ENCODE measurements at regions not wholly inside any gene's neighbourhood (a gene's known extent, or its start where the extent isn't known, plus 50 kb on each side); places are given as distances from the start of the nearest gene placed in this dataset.

DNA sequence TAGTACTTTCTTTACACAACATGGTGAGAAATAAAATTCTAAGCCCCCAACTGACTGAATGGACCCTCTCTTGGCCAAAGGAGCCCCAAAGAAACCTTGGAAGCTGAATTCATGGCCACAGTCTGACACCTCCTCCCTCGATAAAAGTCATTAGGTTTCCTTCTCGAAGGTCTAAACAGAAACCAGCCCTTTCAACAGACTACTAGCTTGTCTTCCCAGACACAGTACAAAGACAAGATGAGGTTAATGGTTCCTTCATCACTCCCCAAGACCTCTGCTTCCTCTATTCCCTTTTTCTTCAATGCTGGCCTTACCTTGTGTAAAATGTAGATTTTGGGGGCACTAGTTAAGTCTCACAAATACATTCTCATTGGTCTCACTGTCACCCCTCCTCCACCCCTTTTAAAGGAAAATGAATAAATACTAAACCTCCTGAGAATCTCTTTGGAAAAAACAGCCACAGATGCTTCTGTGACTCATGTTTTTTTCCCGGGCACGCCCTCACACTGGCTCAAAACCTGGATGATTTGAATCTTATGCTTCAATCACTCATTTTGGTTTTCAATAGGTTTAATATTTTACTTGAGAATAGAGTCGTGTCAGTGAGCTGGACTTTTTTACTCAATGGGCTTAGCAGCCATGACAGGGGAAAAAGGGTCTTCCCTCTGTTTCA lies 65.8 kb upstream of the MED4 start:
- DNase-seq: no peak
- H3K9me3 ChIP-seq: no peaks in the 10 kb centered on the region
- peak overlapping the region in 1 of 2 donors; percentile 62 for H3K27ac ChIP-seq
- no peaks in the 10 kb centered on the region for H3K27me3 ChIP-seq
- no peaks in the 10 kb centered on the region for H3K4me1 ChIP-seq
- intact Hi-C loops (cut with DNase I; ENCODE audit: low total_unique reads): no loop called here
- H3K4me3 ChIP-seq: no peak overlapping the region
- no peak for TF ChIP-seq POLR2A (IDR thresholded peaks at IDR 0.05)
- TF ChIP-seq, protein P1, sequence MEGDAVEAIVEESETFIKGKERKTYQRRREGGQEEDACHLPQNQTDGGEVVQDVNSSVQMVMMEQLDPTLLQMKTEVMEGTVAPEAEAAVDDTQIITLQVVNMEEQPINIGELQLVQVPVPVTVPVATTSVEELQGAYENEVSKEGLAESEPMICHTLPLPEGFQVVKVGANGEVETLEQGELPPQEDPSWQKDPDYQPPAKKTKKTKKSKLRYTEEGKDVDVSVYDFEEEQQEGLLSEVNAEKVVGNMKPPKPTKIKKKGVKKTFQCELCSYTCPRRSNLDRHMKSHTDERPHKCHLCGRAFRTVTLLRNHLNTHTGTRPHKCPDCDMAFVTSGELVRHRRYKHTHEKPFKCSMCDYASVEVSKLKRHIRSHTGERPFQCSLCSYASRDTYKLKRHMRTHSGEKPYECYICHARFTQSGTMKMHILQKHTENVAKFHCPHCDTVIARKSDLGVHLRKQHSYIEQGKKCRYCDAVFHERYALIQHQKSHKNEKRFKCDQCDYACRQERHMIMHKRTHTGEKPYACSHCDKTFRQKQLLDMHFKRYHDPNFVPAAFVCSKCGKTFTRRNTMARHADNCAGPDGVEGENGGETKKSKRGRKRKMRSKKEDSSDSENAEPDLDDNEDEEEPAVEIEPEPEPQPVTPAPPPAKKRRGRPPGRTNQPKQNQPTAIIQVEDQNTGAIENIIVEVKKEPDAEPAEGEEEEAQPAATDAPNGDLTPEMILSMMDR (IDR thresholded peaks at IDR 0.05): no peak
- no peaks in the 10 kb centered on the region for H3K36me3 ChIP-seq

DNA sequence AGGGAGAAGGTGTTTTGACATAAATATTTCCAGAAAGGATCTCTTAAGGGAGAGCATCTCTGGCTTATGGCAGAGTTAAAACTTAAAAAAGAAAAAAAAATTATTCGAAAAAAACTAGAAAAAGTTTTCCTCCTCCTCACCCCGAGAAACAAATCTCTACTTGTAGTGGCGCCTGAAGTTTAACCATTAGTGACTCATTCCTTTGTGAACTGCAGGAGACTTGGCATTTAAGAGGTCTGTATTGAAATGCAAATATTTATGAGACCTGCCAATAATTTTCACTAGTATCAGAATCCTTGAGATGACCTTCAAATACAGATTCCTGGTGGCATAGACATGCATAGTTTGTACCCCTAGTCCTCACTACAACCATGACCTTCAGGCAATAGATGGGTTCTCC lies 64.9 kb upstream of the MED4 start:
- no peak for DNase-seq
- no peak overlapping the region for H3K27ac ChIP-seq
- H3K9me3 ChIP-seq: no peaks in the 10 kb centered on the region
- H3K4me1 ChIP-seq: no peaks in the 10 kb centered on the region
- no peak overlapping the region for H3K4me3 ChIP-seq
- intact Hi-C loops (cut with DNase I; ENCODE audit: low total_unique reads): no loop called here
- H3K27me3 ChIP-seq: no peaks in the 10 kb centered on the region
- no peak for TF ChIP-seq POLR2A (IDR thresholded peaks at IDR 0.05)
- TF ChIP-seq, protein P1 (IDR thresholded peaks at IDR 0.05): no peak
- H3K36me3 ChIP-seq: no peaks in the 10 kb centered on the region

DNA sequence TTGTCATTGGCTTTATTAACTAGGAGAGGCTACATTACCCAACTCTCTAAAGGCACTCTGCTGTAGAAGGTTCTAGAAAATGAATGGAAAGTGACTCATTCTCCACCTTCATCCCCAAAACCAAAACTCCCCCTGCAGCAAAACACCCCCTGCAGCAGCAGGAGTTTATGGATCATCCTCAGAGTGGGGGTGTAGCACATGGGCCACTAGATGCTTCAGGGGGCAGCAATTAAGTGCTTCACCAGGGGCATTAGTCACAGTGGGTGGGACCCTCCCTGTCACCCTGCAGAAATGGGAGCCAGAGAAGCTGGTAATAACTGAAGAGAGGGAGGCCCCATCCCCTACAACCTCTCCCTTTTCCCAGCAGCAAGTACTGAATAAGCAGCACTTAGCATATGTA lies 64.5 kb upstream of the MED4 start:
- Histone ChIP-seq H3K4me3 (no peak overlapping the region), H3K27me3 (no peaks in the 10 kb centered on the region), H3K36me3 (no peaks in the 10 kb centered on the region), H3K4me1 (no peaks in the 10 kb centered on the region), H3K27ac (no peak overlapping the region), H3K9me3 (no peaks in the 10 kb centered on the region)
- intact Hi-C loops (cut with DNase I; ENCODE audit: low total_unique reads): no loop called here
- TF ChIP-seq POLR2A (IDR thresholded peaks at IDR 0.05): no peak
- TF ChIP-seq, protein P1 (IDR thresholded peaks at IDR 0.05): no peak
- no peak for DNase-seq

DNA sequence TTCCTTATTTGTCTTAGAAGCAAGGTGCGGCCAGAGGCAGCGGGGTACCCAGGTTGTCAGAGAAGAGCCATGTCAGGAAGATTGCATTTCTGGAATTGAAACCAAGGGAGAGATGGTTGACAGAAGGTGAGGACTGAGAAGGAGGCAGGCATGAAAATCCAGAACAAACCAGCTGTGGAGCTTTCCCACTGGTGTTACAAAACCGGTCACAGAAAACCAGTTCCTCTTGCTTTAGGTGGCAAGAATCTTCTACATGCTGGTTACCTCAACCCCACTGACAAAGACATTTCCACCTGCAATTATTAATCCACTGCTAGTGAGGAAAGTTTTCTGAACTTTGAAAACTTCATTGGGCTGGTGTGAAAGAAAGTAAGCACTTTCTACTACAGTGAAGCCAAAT lies 64.0 kb upstream of the MED4 start:
- H3K9me3 ChIP-seq: no peaks in the 10 kb centered on the region
- H3K27ac ChIP-seq: no peak overlapping the region
- H3K36me3 ChIP-seq: no peaks in the 10 kb centered on the region
- H3K4me3 ChIP-seq: no peak overlapping the region
- TF ChIP-seq POLR2A (IDR thresholded peaks at IDR 0.05): no peak
- TF ChIP-seq, protein P1 (IDR thresholded peaks at IDR 0.05): no peak
- no peaks in the 10 kb centered on the region for H3K4me1 ChIP-seq
- intact Hi-C loops (cut with DNase I; ENCODE audit: low total_unique reads): no loop called here
- no peaks in the 10 kb centered on the region for H3K27me3 ChIP-seq
- DNase-seq: no peak

DNA sequence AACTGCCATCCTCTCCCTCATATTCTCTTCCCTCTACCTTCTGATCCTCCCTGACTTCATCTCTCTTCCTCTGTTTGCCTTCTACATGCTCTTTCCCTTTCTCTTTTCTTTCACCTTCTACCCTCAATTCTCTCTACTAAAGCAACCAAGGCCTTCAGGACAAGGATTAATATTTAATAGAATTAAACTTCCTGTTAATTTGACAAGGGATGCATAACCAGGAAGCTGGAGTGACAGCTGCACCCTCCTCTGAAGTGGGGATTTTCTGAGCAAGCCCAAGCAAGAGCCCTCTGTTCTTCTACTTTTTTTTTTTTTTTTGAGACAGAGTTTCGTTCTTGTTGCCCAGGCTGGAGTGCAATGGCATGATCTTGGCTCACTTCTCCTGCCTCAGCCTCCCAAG lies 63.4 kb upstream of the MED4 start:
- H3K27ac ChIP-seq: no peak overlapping the region
- intact Hi-C loops (cut with DNase I; ENCODE audit: low total_unique reads): no loop called here

More for the DNA sequence above, 63.4 kb upstream of the MED4 start:
- Histone ChIP-seq H3K4me1 (no peaks in the 10 kb centered on the region), H3K9me3 (no peaks in the 10 kb centered on the region), H3K36me3 (no peaks in the 10 kb centered on the region), H3K27me3 (no peaks in the 10 kb centered on the region), H3K4me3 (no peak overlapping the region)
- no peak for DNase-seq
- TF ChIP-seq, protein P1 (IDR thresholded peaks at IDR 0.05): no peak
- no peak for TF ChIP-seq POLR2A (IDR thresholded peaks at IDR 0.05)

Data from uterus (tissue), 3 donors.